ENCODE measurements at regions not wholly inside any gene's neighbourhood (a gene's known extent, or its start where the extent isn't known, plus 50 kb on each side); places are given as distances from the start of the nearest gene placed in this dataset.

DNA sequence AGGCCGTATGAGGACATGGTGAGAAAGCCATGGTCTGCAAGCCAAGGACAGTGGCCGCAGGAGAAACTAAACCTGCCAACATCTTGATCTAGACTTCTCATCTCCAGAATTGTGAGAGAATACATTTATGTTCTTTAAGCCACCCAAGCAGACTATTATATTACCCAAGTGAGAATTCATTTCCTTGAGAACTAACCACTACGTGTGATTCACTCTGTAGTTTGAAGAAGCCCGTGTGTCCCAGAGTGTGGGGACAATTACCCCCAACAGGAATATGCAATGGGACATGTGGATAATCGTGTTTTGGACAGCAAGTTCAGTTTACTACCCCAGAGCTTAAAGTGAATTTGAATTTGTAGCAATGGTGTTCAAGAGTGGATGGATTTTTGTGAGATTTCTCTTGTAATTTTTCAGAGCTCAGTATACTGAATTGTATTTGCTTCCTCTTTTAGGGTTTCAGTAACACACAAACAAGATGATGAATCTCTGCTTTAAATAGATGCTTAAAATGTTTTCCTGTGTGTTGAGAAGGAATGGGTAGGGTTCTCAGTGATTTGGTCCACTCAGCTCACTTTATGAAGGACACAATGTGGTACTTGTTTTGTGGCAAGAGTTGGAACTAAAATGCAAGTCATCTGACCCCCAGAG lies 100.0 kb upstream of the ARHGAP20 start:
- no peak for TF ChIP-seq POLR2A (IDR thresholded peaks at IDR 0.05)
- TF ChIP-seq, protein P1, sequence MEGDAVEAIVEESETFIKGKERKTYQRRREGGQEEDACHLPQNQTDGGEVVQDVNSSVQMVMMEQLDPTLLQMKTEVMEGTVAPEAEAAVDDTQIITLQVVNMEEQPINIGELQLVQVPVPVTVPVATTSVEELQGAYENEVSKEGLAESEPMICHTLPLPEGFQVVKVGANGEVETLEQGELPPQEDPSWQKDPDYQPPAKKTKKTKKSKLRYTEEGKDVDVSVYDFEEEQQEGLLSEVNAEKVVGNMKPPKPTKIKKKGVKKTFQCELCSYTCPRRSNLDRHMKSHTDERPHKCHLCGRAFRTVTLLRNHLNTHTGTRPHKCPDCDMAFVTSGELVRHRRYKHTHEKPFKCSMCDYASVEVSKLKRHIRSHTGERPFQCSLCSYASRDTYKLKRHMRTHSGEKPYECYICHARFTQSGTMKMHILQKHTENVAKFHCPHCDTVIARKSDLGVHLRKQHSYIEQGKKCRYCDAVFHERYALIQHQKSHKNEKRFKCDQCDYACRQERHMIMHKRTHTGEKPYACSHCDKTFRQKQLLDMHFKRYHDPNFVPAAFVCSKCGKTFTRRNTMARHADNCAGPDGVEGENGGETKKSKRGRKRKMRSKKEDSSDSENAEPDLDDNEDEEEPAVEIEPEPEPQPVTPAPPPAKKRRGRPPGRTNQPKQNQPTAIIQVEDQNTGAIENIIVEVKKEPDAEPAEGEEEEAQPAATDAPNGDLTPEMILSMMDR (IDR thresholded peaks at IDR 0.05) = no peak
